ENCODE measurements at regions not wholly inside any gene's neighbourhood (a gene's known extent, or its start where the extent isn't known, plus 50 kb on each side); places are given as distances from the start of the nearest gene placed in this dataset.

- H3K4me3 ChIP-seq (ENCODE audit: low read depth, low read length): no peak overlapping the region
- DNase-seq (ENCODE audit: low read depth): no peak
- TF ChIP-seq, protein P1, sequence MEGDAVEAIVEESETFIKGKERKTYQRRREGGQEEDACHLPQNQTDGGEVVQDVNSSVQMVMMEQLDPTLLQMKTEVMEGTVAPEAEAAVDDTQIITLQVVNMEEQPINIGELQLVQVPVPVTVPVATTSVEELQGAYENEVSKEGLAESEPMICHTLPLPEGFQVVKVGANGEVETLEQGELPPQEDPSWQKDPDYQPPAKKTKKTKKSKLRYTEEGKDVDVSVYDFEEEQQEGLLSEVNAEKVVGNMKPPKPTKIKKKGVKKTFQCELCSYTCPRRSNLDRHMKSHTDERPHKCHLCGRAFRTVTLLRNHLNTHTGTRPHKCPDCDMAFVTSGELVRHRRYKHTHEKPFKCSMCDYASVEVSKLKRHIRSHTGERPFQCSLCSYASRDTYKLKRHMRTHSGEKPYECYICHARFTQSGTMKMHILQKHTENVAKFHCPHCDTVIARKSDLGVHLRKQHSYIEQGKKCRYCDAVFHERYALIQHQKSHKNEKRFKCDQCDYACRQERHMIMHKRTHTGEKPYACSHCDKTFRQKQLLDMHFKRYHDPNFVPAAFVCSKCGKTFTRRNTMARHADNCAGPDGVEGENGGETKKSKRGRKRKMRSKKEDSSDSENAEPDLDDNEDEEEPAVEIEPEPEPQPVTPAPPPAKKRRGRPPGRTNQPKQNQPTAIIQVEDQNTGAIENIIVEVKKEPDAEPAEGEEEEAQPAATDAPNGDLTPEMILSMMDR (IDR thresholded peaks at IDR 0.05; ENCODE audit: low read depth, low read length, missing control alignments): no peak
- in situ Hi-C loops (cut with HindIII; ENCODE audit: low sequenced_read_pairs): no loop called here
Measured at GRCh38 chr16:27719106-27719445, 169.1 kb downstream of the KATNIP start.

- TF ChIP-seq, protein P1 (IDR thresholded peaks at IDR 0.05; ENCODE audit: low read depth, low read length, missing control alignments): no peak
- no peak for DNase-seq (ENCODE audit: low read depth)
- in situ Hi-C loops (cut with HindIII; ENCODE audit: low sequenced_read_pairs): no loop called here
- no peak overlapping the region for H3K4me3 ChIP-seq (ENCODE audit: low read depth, low read length)
Measured at GRCh38 chr16:27720731-27721530, 171.0 kb downstream of the KATNIP start.

DNA sequence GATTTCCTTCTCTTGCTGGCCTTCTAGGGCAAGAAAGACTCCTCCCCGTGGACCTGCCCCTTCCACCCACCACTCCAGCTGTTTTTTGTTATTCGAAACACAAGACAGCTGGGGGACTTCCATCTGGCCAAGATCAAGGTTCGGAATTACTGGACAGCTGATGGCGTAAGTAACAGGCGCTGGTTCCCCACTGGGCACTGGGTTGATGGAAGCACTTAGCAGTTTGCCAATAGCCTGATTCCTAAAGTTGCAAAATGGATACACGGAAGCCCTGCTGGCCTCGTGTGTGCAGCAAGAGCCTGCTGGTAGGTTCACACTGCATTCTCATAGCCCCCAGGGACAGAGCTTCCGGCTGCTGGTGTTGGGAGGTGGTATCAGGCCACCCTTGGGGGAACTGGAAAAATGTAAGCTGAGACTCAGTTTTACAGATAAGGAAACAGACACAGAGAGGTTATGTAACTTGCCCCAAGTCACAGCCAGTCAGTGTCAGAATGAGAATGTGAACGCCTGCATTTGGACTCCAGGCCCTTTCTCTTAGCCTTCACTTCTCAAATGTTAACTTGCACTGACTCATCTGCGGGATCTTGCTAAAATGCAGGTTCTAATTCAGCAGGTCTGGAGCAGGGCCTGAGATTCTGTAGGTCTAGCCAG, 171.7 kb downstream of the KATNIP start:
- no peak for DNase-seq (ENCODE audit: low read depth)
- in situ Hi-C loops (cut with HindIII; ENCODE audit: low sequenced_read_pairs): no loop called here
- TF ChIP-seq, protein P1 (IDR thresholded peaks at IDR 0.05; ENCODE audit: low read depth, low read length, missing control alignments): no peak
- no peak overlapping the region for H3K4me3 ChIP-seq (ENCODE audit: low read depth, low read length)

- TF ChIP-seq, protein P1 (IDR thresholded peaks at IDR 0.05; ENCODE audit: low read depth, low read length, missing control alignments): no peak
- DNase-seq (ENCODE audit: low read depth): no peak
- H3K4me3 ChIP-seq (ENCODE audit: low read depth, low read length): no peak overlapping the region
- in situ Hi-C loops (cut with HindIII; ENCODE audit: low sequenced_read_pairs): no loop called here
Measured at GRCh38 chr16:27722207-27722606, 172.3 kb downstream of the KATNIP start.

DNA sequence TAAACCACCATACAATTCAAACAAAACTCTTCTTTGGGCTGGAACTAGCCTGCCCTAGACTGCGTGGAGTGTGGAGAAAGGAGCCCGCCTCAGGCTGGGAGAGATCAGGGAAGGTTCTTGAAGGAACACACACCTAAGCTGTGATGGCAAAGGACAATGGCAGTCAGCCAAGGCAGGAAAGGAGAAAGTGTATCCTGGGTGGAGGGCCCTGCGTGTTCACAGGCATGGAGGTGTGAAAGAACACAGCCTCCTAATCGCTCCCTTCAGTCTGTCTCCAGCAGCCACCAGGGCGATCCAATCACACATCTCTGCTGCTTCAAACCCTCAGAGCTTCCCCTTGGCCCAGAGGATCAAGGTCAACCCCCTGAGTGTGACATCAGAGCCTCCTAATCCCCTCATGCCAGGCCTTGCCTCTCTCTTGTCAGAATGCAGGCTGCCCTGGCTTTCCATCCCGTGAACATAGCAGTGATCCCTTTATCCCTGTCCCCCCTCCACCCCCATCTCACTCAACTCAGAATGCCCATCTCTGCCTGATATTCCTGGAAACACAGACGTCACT, 173.0 kb downstream of the KATNIP start:
- no peak overlapping the region for H3K4me3 ChIP-seq (ENCODE audit: low read depth, low read length)
- DNase-seq (ENCODE audit: low read depth): no peak
- TF ChIP-seq, protein P1 (IDR thresholded peaks at IDR 0.05; ENCODE audit: low read depth, low read length, missing control alignments): no peak
- in situ Hi-C loops (cut with HindIII; ENCODE audit: low sequenced_read_pairs): no loop called here

- DNase-seq (ENCODE audit: low read depth): no peak
- TF ChIP-seq, protein P1 (IDR thresholded peaks at IDR 0.05; ENCODE audit: low read depth, low read length, missing control alignments): no peak
- in situ Hi-C loops (cut with HindIII; ENCODE audit: low sequenced_read_pairs): no loop called here
- no peak overlapping the region for H3K4me3 ChIP-seq (ENCODE audit: low read depth, low read length)
Measured at GRCh38 chr16:27723711-27724481, 174.0 kb downstream of the KATNIP start.
